Pancreas (tissue), 10 donors: ENCODE measurements at regions not wholly inside any gene's neighbourhood (a gene's known extent, or its start where the extent isn't known, plus 50 kb on each side); places are given as distances from the start of the nearest gene placed in this dataset.
"Not testable (repeated sequence)": the region's sequence is repeated elsewhere in the genome, so short reads cannot be mapped to it uniquely, and the experiment has no call there.

Source experiments
- ATAC-seq, 4 donors: fragments of 200-7000 bp; cut with Tn5 transposase; one replicate each; pipeline versions ENCODE4 v1.8.0 to v1.9.1; 2020; ENCODE audit warnings: mild to moderate bottlenecking in 4 of 4, moderate library complexity in 4 of 4
- DNase-seq, 6 donors: peaks; one replicate each; pipeline ENCODE4 v3.0.0-alpha.2; 2020
- FAIRE-seq: peaks from 2 replicates; lab custom pipeline; 2012; peaks lifted over from hg19 to GRCh38; lab: Jason Lieb, UNC
- H3K27ac ChIP-seq, 4 donors: fragments of 200-600 bp; sonication (generic); 1 replicate in 3 of 4; 2 replicates in 1 of 4; pipeline versions ENCODE4 v1.5.0 to v1.8.0; 2020
- H3K27me3 ChIP-seq, 4 donors: fragments of 200-600 bp; one replicate each; pipeline ENCODE4 v1.8.0; 2021
- H3K36me3 ChIP-seq, 3 donors: fragments of 200-600 bp; sonication (generic) in 1 of 3; one replicate each; pipeline versions ENCODE4 v1.5.0 to v1.8.0; 2020 to 2021
- H3K4me1 ChIP-seq, 3 donors: fragments of 200-600 bp; one replicate each; pipeline ENCODE4 v1.8.0; 2021
- H3K4me3 ChIP-seq, 4 donors: fragments of 200-600 bp; sonication (generic) in 2 of 4; one replicate each; pipeline versions ENCODE4 v1.5.0 to v1.8.0; 2020 to 2021
- H3K9me3 ChIP-seq, 4 donors: fragments of 200-600 bp; one replicate each; pipeline ENCODE4 v1.8.0; 2021
- WGBS, 2 donors: extraction: QIAGEN DNeasy Blood & Tissue Kit; methylation state at CpG; one replicate each; pipeline ENCODE4 v1.1.7; 2013; 5-methylcytosine and 5-hydroxymethylcytosine counted together
- intact Hi-C, 3 donors: fragments of 100-400 bp; cut with DNase I; formaldehyde crosslinking; loops; one replicate each; pipeline versions ENCODE4 v1.11.1 to v1.14.2; 2022
- TF ChIP-seq, protein P1 (sequence below), 4 donors: fragments of 200-600 bp; sonication (generic) in 3 of 4; IDR thresholded peaks; one replicate each; pipeline versions ENCODE4 v1.5.0 to v1.8.0; 2021; ENCODE audit warnings: antibody characterized with exemption in 4 of 4
- donor health status: healthy with polysubstance abuse.
- donor health status: DM: no; HTN: no; CAD: no; lungs with moderate emphysema.
- donor health status: DM: no; HTN: no; CAD: no.
- donor health status: control.
- donor health status: control.
- donor health status: Bipolar disorder and iron deficiency.
- donor health status: DM: yes; HTN: yes; CAD: no.
- donor health status: DM: no; HTN: no; CAD: no.
- donor health status: DM: no; HTN: no; CAD: no.
- donor health status: DM: yes; HTN: yes; CAD: no.

DNA sequence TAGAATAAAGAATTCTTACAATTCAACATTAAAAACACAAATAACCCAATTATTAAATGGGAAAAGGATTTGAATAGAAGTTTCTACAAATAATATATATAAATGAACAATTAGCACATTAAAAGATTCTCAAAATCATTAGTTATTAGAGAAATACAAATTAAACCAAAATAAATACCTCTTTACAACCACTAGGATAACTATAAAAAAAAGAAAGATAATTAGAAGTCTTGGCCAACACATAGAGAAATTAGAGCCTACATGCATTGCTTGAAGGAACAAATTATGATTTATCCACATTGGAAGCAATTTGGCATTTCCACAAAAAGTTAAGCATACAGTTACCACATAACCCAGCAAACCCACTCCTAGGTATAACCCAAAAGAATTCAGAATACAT is 502.3 kb upstream of the UBE2E2 start:
- Histone ChIP-seq H3K27ac (no peak overlapping the region), H3K36me3 (no peaks in the 10 kb centered on the region), H3K27me3 (no peaks in the 10 kb centered on the region), H3K4me1 (no peaks in the 10 kb centered on the region), H3K4me3 (no peak overlapping the region), H3K9me3 (no peaks in the 10 kb centered on the region)
- FAIRE-seq, result peak; percentile 56
- TF ChIP-seq, protein P1, sequence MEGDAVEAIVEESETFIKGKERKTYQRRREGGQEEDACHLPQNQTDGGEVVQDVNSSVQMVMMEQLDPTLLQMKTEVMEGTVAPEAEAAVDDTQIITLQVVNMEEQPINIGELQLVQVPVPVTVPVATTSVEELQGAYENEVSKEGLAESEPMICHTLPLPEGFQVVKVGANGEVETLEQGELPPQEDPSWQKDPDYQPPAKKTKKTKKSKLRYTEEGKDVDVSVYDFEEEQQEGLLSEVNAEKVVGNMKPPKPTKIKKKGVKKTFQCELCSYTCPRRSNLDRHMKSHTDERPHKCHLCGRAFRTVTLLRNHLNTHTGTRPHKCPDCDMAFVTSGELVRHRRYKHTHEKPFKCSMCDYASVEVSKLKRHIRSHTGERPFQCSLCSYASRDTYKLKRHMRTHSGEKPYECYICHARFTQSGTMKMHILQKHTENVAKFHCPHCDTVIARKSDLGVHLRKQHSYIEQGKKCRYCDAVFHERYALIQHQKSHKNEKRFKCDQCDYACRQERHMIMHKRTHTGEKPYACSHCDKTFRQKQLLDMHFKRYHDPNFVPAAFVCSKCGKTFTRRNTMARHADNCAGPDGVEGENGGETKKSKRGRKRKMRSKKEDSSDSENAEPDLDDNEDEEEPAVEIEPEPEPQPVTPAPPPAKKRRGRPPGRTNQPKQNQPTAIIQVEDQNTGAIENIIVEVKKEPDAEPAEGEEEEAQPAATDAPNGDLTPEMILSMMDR (IDR thresholded peaks at IDR 0.05), result no peak
- no peak for ATAC-seq
- DNase-seq, result no peak
- intact Hi-C loops, result no loop called here

DNA sequence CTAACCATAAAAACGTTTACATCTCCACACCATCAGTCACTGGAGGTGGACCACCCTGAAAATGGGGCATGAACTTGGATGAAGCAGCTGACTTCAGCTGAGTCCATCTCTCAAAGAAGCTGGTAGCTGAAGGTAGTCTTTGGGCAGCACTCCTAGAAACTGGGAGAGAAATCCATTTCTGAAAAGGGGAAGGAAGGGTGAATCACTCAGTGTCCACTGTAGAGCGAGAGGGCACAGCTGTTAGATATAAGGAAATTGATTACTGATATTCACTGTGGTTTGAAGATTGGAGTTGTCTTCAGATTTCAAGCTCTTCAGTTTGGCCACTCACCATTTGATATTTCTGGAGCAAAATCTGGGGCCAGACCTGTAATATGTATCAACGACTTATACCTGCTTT is 499.0 kb upstream of the UBE2E2 start:
- DNase-seq (no peak), ATAC-seq (no peak), FAIRE-seq (no peak)
- no peaks in the 10 kb centered on the region for H3K4me1 ChIP-seq
- 50 to 64% methylated on average over 3 of the region's 3 CpGs for WGBS, 2 donors
- no peaks in the 10 kb centered on the region for H3K9me3 ChIP-seq
- no peaks in the 10 kb centered on the region for H3K36me3 ChIP-seq
- no peak overlapping the region for H3K4me3 ChIP-seq
- no peaks in the 10 kb centered on the region for H3K27me3 ChIP-seq
- intact Hi-C loops, result no loop called here
- H3K27ac ChIP-seq, result no peak overlapping the region
- TF ChIP-seq, protein P1 (IDR thresholded peaks at IDR 0.05), result no peak

DNA sequence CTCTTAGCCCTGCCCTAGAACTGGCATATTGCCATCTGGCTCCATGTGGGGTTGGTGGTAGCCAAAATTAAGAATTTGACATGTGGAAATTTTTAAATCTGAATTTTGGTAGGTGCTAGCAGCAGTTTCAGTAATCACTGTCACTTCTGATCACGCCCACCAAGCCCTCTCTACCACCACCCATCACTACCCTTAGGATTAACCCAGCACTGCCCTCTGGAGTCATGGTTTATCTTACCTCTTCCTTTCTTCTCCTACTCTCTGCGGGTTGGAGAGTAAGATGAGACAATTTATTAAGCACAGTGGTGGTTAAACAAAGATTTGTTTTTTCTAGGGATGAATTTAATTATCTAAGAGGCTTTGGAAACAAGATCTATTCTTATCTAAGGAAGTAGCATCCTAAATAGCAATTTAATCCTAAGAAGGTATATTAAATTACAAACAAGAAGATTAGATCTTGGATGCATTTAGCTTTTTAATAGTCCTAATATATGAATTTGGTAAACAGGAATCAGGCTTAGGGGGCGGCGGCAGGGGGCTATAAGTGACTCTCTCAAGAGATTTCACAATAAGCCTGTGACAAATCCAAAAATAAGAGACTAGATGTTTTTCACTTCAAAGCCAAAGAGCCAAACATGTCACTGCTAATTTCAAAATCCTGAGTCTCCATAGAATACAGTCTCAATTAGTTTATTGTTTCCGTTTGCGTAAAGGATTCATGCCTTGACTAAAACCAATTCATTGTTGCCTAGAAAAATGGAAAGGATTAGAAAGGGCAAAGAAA is 498.4 kb upstream of the UBE2E2 start:
- Histone ChIP-seq H3K27me3 (no peaks in the 10 kb centered on the region), H3K4me1 (no peaks in the 10 kb centered on the region), H3K27ac (no peak overlapping the region), H3K36me3 (no peaks in the 10 kb centered on the region), H3K9me3 (no peaks in the 10 kb centered on the region), H3K4me3 (no peak overlapping the region)
- 58 to 70% methylated on average over 6 of the region's 6 CpGs for WGBS, 2 donors
- no peak for ATAC-seq
- FAIRE-seq, result no peak
- no peak for DNase-seq
- intact Hi-C loops, result no loop called here
- TF ChIP-seq, protein P1 (IDR thresholded peaks at IDR 0.05), result no peak

DNA sequence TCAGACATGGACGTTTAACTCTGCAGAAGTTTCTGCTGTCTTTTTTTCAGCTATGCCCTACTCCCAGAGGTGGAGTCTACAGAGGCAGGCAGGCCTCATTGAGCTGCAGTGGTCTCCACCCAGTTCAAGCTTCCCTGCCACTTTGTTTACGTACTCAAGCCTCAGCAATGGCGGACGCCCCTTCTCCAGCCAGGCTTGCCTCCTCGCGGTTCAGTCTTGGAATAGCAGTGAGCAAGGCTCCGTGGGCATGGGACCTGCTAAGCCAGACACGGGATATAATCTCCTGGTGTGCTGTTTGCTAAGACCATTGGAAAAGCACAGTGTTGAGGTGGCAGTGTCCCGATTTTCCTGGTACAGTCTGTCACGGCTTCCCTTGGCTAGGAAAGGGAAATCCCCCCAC is 496.2 kb upstream of the UBE2E2 start:
- FAIRE-seq, H3K9me3 ChIP-seq, H3K27ac ChIP-seq, H3K27me3 ChIP-seq, H3K4me3 ChIP-seq, ATAC-seq, H3K36me3 ChIP-seq, intact Hi-C loops, H3K4me1 ChIP-seq: not testable (repeated sequence)
- WGBS, 2 donors, result 70 to 84% methylated on average over 10 of the region's 10 CpGs
- DNase-seq, result peak in 1 of 6 donors; percentile 28

DNA sequence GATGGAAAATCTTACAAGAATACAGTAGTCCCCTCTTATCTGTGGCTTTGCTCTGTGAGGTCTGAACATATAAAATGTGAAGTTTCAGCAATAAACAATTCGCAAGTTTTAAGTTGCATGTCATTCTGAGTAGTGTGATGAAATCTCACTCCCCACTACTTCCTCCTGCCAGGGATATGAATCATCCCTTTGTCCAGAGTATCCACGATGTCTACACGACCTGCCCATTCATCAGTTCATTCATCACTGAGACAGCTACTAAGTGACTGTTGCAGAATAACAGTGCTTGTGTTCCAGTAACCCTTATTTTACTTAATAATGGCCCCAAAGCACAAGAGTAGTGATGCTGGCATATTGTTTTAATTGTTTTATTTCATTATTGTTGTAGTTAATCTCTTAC is 489.2 kb upstream of the UBE2E2 start:
- no peaks in the 10 kb centered on the region for H3K9me3 ChIP-seq
- H3K36me3 ChIP-seq, result no peaks in the 10 kb centered on the region
- WGBS, 2 donors, result 24 to 26% methylated on average over 3 of the region's 3 CpGs
- FAIRE-seq, result no peak
- H3K27ac ChIP-seq, result no peak overlapping the region
- no peaks in the 10 kb centered on the region for H3K4me1 ChIP-seq
- H3K27me3 ChIP-seq, result no peaks in the 10 kb centered on the region
- peak in 2 of 4 donors; percentile 39 to 84 for ATAC-seq
- intact Hi-C loops, result no loop called here
- no peak overlapping the region for H3K4me3 ChIP-seq
- DNase-seq, result no peak
- TF ChIP-seq, protein P1 (IDR thresholded peaks at IDR 0.05), result no peak
